ENCODE measurements at regions not wholly inside any gene's neighbourhood (a gene's known extent, or its start where the extent isn't known, plus 50 kb on each side); places are given as distances from the start of the nearest gene placed in this dataset.

DNA sequence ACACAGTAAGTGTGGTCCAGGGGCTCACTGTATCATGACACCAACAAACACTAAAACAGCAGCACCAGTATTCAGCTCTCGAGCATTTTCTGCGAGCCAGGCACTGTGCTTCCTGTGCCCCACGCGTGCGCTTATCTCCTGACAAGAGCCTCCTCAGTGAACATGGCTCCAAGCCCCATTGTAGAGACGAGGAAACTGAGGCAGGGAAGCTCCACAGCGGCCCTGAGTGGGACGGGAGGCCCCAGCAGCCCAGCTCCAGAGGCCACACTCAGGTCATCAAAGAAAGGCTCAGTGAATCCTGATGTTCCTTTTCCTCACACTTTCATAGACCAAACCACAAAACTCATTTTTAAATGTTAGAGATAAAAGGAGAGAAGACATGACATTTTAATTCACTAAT lies 113.1 kb downstream of the TPRA1 start:
- TF ChIP-seq, protein P1, sequence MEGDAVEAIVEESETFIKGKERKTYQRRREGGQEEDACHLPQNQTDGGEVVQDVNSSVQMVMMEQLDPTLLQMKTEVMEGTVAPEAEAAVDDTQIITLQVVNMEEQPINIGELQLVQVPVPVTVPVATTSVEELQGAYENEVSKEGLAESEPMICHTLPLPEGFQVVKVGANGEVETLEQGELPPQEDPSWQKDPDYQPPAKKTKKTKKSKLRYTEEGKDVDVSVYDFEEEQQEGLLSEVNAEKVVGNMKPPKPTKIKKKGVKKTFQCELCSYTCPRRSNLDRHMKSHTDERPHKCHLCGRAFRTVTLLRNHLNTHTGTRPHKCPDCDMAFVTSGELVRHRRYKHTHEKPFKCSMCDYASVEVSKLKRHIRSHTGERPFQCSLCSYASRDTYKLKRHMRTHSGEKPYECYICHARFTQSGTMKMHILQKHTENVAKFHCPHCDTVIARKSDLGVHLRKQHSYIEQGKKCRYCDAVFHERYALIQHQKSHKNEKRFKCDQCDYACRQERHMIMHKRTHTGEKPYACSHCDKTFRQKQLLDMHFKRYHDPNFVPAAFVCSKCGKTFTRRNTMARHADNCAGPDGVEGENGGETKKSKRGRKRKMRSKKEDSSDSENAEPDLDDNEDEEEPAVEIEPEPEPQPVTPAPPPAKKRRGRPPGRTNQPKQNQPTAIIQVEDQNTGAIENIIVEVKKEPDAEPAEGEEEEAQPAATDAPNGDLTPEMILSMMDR (IDR thresholded peaks at IDR 0.05): no peak
- TF ChIP-seq EP300 (IDR thresholded peaks at IDR 0.05): no peak

All from ovary (tissue), 3 donors.